SJCRH30 (cell line): ENCODE measurements at regions not wholly inside any gene's neighbourhood (a gene's known extent, or its start where the extent isn't known, plus 50 kb on each side); places are given as distances from the start of the nearest gene placed in this dataset.

Experiments
- DNase-seq, 2 experiments: peaks; one replicate each; pipeline ENCODE4 v3.0.0-alpha.2; 2015 to 2020
- H3K27ac ChIP-seq: fragments of 250-450 bp; sonication (Bioruptor Pico); 2 replicates; pipeline ENCODE4 v1.5.1; 2020; ENCODE audit warnings: mild to moderate bottlenecking, moderate library complexity
- H3K27me3 ChIP-seq: fragments of 250-450 bp; sonication (Bioruptor Pico); 2 replicates; pipeline ENCODE4 v1.5.1; 2020; ENCODE audit warnings: mild to moderate bottlenecking, moderate library complexity
- H3K36me3 ChIP-seq: fragments of 250-450 bp; sonication (Bioruptor Pico); 2 replicates; pipeline ENCODE4 v1.5.1; 2020; ENCODE audit warnings: mild to moderate bottlenecking, moderate library complexity
- H3K4me1 ChIP-seq: fragments of 250-450 bp; sonication (Bioruptor Pico); 2 replicates; pipeline ENCODE4 v1.5.1; 2020; ENCODE audit warnings: mild to moderate bottlenecking, moderate library complexity
- H3K4me3 ChIP-seq: fragments of 250-450 bp; sonication (Bioruptor Pico); 2 replicates; pipeline ENCODE4 v1.5.1; 2020; ENCODE audit warnings: mild to moderate bottlenecking, moderate library complexity
- H3K9me3 ChIP-seq: fragments of 250-450 bp; sonication (Bioruptor Pico); replicated peaks from 2 replicates; pipeline ENCODE4 v1.5.1; 2020; ENCODE audit warnings: mild to moderate bottlenecking, moderate library complexity

GRCh38 chr9:13731637-13732036 lies 452.1 kb upstream of the MPDZ start:
- H3K4me1 ChIP-seq, result peaks cover 27% of the 10 kb centered on the region
- DNase-seq, result no peak
- H3K27me3 ChIP-seq, result no peaks in the 10 kb centered on the region
- H3K9me3 ChIP-seq, result no peaks in the 10 kb centered on the region
- no peaks in the 10 kb centered on the region for H3K36me3 ChIP-seq
- no peak overlapping the region for H3K4me3 ChIP-seq
- no peak overlapping the region for H3K27ac ChIP-seq

DNA sequence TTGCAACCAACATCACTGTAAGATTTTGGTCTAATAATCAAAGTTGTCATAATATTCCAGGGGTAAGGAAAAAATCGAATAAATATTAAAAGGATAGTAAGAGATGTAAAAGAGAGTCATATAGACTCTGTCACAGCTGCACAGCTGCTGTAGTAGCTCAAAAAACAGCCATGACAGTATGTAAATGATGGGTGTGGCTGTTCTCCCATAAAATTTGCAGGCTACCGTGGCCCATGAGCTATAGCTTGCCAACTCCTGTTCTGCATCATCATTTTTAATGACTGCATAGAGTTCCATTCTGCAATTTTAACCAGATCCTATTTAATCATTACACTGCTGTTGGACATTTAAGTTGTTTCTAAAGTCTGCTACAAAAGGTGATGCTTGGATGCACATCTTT lies 450.5 kb upstream of the MPDZ start:
- no peaks in the 10 kb centered on the region for H3K9me3 ChIP-seq
- peak in 1 of 2 experiments; percentile 18 for DNase-seq
- H3K27ac ChIP-seq, result no peak overlapping the region
- no peaks in the 10 kb centered on the region for H3K36me3 ChIP-seq
- no peaks in the 10 kb centered on the region for H3K27me3 ChIP-seq
- no peak overlapping the region for H3K4me3 ChIP-seq
- H3K4me1 ChIP-seq, result peaks cover 27% of the 10 kb centered on the region

DNA sequence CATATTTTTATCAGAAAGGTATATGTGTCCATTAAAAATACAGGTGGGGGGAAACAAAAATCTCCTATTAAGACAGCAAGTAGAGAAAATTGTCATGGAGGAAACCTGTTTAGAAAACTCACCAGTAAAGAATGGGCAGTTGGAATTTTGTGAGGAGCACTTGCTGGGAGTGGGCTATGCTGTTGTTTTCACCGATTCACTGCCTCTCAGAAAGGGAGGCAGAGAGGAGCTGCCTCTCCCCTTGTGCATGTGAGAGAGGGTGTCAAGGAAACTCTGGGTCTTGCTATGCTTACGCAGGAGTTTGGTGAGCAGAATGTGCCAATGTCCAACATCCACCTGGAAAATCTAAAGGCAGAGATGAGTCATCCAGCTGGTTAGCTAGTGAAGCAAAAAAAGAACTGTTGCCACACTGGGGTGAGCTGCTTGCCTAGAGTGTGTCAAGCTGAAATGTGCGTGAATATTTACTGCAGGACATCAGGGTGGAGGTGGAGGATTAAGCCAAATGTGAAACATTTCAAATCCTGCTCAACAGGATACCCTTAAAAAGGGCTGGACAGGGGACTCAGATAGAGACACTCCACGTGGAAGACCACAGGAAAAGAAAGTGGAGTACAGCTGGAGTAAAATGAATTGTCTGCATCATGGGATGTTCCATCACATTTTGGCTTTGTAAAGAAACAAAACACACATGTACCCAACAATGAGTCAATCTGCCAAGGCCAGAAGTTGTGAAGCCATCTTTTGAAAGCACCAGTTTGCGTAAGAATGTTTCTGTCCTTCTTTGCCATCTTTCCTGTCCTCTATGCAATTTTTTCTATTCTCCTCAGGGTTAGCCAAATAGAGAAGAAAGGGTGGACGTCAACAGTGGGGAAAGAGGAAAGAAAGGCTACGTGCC lies 449.7 kb upstream of the MPDZ start:
- Histone ChIP-seq H3K36me3 (no peaks in the 10 kb centered on the region), H3K27me3 (no peaks in the 10 kb centered on the region), H3K4me3 (no peak overlapping the region), H3K27ac (no peak overlapping the region), H3K9me3 (no peaks in the 10 kb centered on the region), H3K4me1 (peaks cover 27% of the 10 kb centered on the region)
- peak in 1 of 2 experiments; percentile 11 for DNase-seq

GRCh38 chr9:13728131-13728530 lies 448.6 kb upstream of the MPDZ start:
- Histone ChIP-seq H3K9me3 (no peaks in the 10 kb centered on the region), H3K27ac (no peak overlapping the region), H3K27me3 (no peaks in the 10 kb centered on the region), H3K4me3 (no peak overlapping the region), H3K36me3 (no peaks in the 10 kb centered on the region), H3K4me1 (peaks cover 20% of the 10 kb centered on the region)
- peak; percentile 69 to 85 for DNase-seq

GRCh38 chr9:13726746-13727145 lies 447.3 kb upstream of the MPDZ start:
- H3K27ac ChIP-seq, result no peak overlapping the region
- no peaks in the 10 kb centered on the region for H3K36me3 ChIP-seq
- H3K27me3 ChIP-seq, result no peaks in the 10 kb centered on the region
- DNase-seq, result no peak
- H3K4me3 ChIP-seq, result no peak overlapping the region
- peaks cover 20% of the 10 kb centered on the region for H3K4me1 ChIP-seq
- peaks cover 10% of the 10 kb centered on the region; the same call in 1 of the 2 replicates for H3K9me3 ChIP-seq

DNA sequence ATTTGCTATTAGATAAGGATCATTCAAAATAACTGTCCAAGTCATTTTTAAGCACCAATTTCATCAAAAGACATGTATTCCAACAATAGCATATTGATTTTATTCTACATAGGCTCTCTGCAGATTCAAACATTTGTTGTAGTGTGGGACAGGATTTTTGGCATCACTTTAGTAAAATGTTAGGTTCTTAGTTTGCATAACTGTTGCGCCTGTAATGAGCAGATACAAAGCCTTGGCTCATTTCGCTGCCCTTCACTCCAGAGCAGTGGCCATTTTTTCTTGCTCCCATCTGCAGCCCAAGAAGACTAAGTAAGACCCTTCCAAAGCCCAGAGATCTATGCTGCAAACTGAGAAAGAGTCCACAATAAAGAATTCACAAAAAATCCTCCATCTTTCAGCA lies 446.0 kb upstream of the MPDZ start:
- Histone ChIP-seq H3K27me3 (no peaks in the 10 kb centered on the region), H3K36me3 (no peaks in the 10 kb centered on the region), H3K9me3 (peaks cover 10% of the 10 kb centered on the region; the same call in 1 of the 2 replicates), H3K4me1 (peaks cover 30% of the 10 kb centered on the region), H3K4me3 (no peak overlapping the region), H3K27ac (no peak overlapping the region)
- DNase-seq, result no peak

DNA sequence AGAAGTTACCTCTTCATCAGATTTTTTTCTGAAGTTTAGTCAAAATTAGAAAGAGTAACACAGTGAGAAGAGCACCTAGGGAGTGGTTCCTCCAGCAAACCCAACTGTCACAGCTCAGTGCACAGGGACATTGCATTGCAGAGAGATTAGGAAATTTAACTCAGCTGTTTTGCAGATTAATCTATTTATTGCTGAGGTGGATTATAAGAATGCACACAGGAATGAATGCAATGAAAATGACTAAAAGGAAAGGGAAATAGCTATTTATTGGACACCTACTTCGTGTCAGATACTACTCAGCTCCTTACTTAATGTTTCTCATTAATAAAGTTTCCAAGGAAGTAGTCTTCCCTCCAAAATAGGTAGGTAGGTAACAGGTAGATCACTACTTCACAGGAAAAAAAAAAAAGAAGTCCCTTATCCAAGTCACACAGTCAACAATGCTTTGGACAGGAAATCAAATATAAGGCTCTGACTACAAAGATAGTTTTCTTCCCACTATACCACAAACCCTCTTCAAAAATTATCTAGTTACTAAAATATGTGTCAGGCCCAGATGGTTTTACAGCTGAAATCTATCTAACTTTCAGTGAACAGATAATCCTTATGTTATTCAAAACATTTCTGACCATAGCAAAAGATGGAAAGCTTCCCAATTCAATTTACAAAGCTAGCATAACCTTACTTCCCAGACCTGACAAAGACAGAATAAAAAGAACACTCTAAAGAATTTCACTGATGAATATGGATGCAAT lies 442.2 kb upstream of the MPDZ start:
- H3K27me3 ChIP-seq, result no peaks in the 10 kb centered on the region
- peaks cover 37% of the 10 kb centered on the region for H3K4me1 ChIP-seq
- no peaks in the 10 kb centered on the region for H3K36me3 ChIP-seq
- peak overlapping the region; percentile 48 for H3K27ac ChIP-seq
- DNase-seq, result peak in 1 of 2 experiments; percentile 28
- H3K4me3 ChIP-seq, result no peak overlapping the region
- H3K9me3 ChIP-seq, result peaks cover 10% of the 10 kb centered on the region; the same call in 1 of the 2 replicates

GRCh38 chr9:13719981-13720676 lies 440.6 kb upstream of the MPDZ start:
- Histone ChIP-seq H3K36me3 (no peaks in the 10 kb centered on the region), H3K27me3 (no peaks in the 10 kb centered on the region), H3K4me1 (peaks cover 37% of the 10 kb centered on the region), H3K27ac (no peak overlapping the region), H3K4me3 (no peak overlapping the region), H3K9me3 (peaks cover 10% of the 10 kb centered on the region; the same call in 1 of the 2 replicates)
- no peak for DNase-seq

DNA sequence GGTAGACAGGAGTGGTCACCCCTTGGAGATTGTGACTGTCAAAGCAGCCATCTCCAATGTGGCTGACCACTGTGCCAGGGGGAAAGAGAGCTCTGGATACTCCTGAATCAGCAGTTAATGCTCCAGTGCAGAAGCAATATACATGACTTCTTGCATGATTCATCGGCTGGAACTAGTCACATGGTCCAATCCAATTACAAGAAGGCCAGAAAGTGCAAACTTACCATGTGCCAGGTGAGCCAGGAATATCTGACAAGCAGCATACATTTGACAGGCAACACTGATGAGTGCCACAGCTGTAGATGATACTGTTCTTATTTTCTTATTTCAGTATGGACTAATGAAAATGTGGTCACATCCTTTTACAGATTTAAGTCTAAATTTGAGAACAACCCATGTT lies 440.0 kb upstream of the MPDZ start:
- Histone ChIP-seq H3K4me1 (peaks cover 37% of the 10 kb centered on the region), H3K27ac (no peak overlapping the region), H3K4me3 (no peak overlapping the region), H3K9me3 (peaks cover 10% of the 10 kb centered on the region; the same call in 1 of the 2 replicates), H3K36me3 (no peaks in the 10 kb centered on the region), H3K27me3 (no peaks in the 10 kb centered on the region)
- DNase-seq, result peak in 1 of 2 experiments; percentile 9

GRCh38 chr9:13718539-13718938 lies 439.0 kb upstream of the MPDZ start:
- peak in 1 of 2 experiments; percentile 7 for DNase-seq
- no peaks in the 10 kb centered on the region for H3K27me3 ChIP-seq
- H3K36me3 ChIP-seq, result no peaks in the 10 kb centered on the region
- H3K4me1 ChIP-seq, result peaks cover 37% of the 10 kb centered on the region
- H3K9me3 ChIP-seq, result peaks cover 10% of the 10 kb centered on the region; the same call in 1 of the 2 replicates
- peak overlapping the region; percentile 31 for H3K27ac ChIP-seq
- no peak overlapping the region for H3K4me3 ChIP-seq

DNA sequence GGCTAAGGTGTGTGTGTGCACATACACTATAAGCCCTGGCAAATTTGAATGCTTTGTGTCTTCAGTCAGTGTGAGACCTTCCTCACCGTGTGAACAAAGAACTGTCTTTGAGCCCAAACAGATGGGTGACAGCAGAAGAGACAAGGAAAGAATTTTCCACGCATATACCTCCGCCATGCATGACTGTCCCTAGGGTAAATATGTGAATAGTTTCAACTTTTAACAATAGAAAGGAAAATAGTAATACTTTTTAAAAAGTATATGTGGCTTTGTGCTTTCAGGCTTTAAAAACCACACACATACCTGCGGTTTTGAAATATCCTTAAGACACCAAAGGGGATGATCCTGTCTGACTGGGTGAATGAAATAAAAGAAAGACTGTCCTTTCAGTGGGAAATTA lies 438.6 kb upstream of the MPDZ start:
- DNase-seq, result peak in 1 of 2 experiments; percentile 36
- H3K4me1 ChIP-seq, result peaks cover 37% of the 10 kb centered on the region
- H3K27ac ChIP-seq, result peak overlapping the region; percentile 31
- H3K4me3 ChIP-seq, result no peak overlapping the region
- H3K27me3 ChIP-seq, result no peaks in the 10 kb centered on the region
- H3K36me3 ChIP-seq, result no peaks in the 10 kb centered on the region
- peaks cover 10% of the 10 kb centered on the region; the same call in 1 of the 2 replicates for H3K9me3 ChIP-seq

DNA sequence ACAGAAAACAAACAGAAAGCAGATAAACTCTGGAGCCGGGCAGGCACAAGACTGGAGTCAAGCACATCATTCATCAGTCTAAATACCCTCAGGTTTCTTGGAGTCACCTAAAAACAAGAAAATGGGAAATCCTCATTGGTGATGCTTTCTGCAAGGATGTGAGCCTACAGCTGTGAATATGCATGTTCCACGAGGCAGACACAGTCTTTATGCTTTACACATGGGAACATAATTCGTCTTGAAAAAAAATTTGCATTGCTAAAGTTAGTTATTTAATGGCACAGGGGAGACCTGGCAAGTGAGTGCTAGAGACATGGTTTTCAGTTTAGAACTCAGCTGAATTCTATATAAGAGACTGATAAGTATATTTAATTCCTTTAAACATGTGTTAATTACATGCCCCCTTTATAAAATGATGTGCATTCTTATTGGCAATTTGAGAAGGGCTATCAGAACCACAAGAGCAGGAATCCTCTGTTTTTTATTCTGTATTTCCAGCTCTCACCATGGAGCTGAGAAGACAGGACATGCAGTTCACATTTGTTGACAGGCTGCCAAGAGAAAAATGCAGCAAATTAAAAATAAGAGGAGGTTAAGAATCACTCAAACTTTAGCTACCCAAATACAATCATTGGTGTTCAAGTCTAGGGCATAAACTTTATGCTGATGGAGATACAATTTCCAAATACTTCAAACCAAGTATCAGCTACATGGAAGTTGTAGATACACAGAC lies 438.0 kb upstream of the MPDZ start:
- peak in 1 of 2 experiments; percentile 8 for DNase-seq

GRCh38 chr9:13716601-13717321 lies 437.3 kb upstream of the MPDZ start:
- Histone ChIP-seq H3K9me3 (no peaks in the 10 kb centered on the region), H3K4me1 (peaks cover 34% of the 10 kb centered on the region), H3K36me3 (no peaks in the 10 kb centered on the region), H3K27me3 (no peaks in the 10 kb centered on the region), H3K4me3 (no peak overlapping the region), H3K27ac (no peak overlapping the region)
- no peak for DNase-seq

More for the DNA sequence above, 438.0 kb upstream of the MPDZ start:
- H3K9me3 ChIP-seq, result peaks cover 5% of the 10 kb centered on the region; the same call in 1 of the 2 replicates
- H3K4me3 ChIP-seq, result no peak overlapping the region
- H3K36me3 ChIP-seq, result no peaks in the 10 kb centered on the region
- H3K27ac ChIP-seq, result peak overlapping the region; percentile 31
- peaks cover 37% of the 10 kb centered on the region for H3K4me1 ChIP-seq
- no peaks in the 10 kb centered on the region for H3K27me3 ChIP-seq
